Neural cell (in vitro differentiated cells): ENCODE measurements at regions not wholly inside any gene's neighbourhood (a gene's known extent, or its start where the extent isn't known, plus 50 kb on each side); places are given as distances from the start of the nearest gene placed in this dataset.

Experiments
- H2AFZ ChIP-seq: fragments of 200-600, 300-800 bp; sonication (generic), shearing (Covaris generic); 2 replicates; pipeline ENCODE4 v1.6.0; 2014; ENCODE audit warnings: low read depth, mild to moderate bottlenecking, antibody characterized with exemption, low read length, moderate library complexity
- H3F3A ChIP-seq: fragments of 200-600 bp; shearing (Covaris generic); 2 replicates; pipeline ENCODE4 v1.6.1; 2016; ENCODE audit warnings: mild to moderate bottlenecking, moderate library complexity, mixed read lengths, antibody characterized with exemption, low read length; ENCODE audit not compliant: insufficient read depth, poor library complexity, severe bottlenecking
- H3K27ac ChIP-seq: fragments of 200-600, 300-800 bp; sonication (generic), shearing (Covaris generic); 2 replicates; pipeline ENCODE4 v1.5.1; 2014; ENCODE audit warnings: mild to moderate bottlenecking, low read length, moderate library complexity
- H3K27me3 ChIP-seq: fragments of 300-800, 200-600 bp; sonication (generic), shearing (Covaris generic); 2 replicates; pipeline ENCODE4 v1.6.0; 2014; ENCODE audit warnings: mild to moderate bottlenecking, low read depth, low read length, moderate library complexity; ENCODE audit not compliant: insufficient read depth
- H3K36me3 ChIP-seq: fragments of 300-800, 200-600 bp; sonication (generic), shearing (Covaris generic); 2 replicates; pipeline ENCODE4 v1.5.1; 2014; ENCODE audit warnings: mild to moderate bottlenecking, antibody characterized with exemption, low read length, moderate library complexity; ENCODE audit not compliant: insufficient read depth
- H3K4me2 ChIP-seq: fragments of 300-800, 200-600 bp; sonication (generic), shearing (Covaris generic); 2 replicates; pipeline ENCODE4 v1.6.0; 2014; ENCODE audit warnings: mild to moderate bottlenecking, low read length
- H3K4me3 ChIP-seq: fragments of 300-800, 200-600 bp; sonication (generic), shearing (Covaris generic); 2 replicates; pipeline ENCODE4 v1.5.1; 2014; ENCODE audit warnings: mild to moderate bottlenecking, low read length, moderate library complexity
- H3K79me2 ChIP-seq: fragments of 200-600 bp; shearing (Covaris generic); replicated peaks from 2 replicates; pipeline ENCODE4 v1.6.0; 2014; ENCODE audit warnings: mild to moderate bottlenecking, low read length, moderate library complexity; ENCODE audit not compliant: insufficient read depth
- H3K9ac ChIP-seq: fragments of 300-800, 200-600 bp; sonication (generic), shearing (Covaris generic); 2 replicates; pipeline ENCODE4 v1.6.1; 2016; ENCODE audit warnings: mild to moderate bottlenecking, low read length, mixed read lengths
- H3K9me2 ChIP-seq: fragments of 200-600 bp; shearing (Covaris generic); 2 replicates; pipeline ENCODE4 v1.6.1; 2016; ENCODE audit warnings: mild to moderate bottlenecking, low read length, mixed read lengths; ENCODE audit not compliant: insufficient read depth
- H3K9me3 ChIP-seq: fragments of 200-600, 300-800 bp; sonication (generic), shearing (Covaris generic); 2 replicates; pipeline ENCODE4 v1.6.1; 2016; ENCODE audit warnings: mild to moderate bottlenecking, mixed run types, low read length, moderate library complexity, mixed read lengths
- H4K20me1 ChIP-seq: fragments of 200-600 bp; shearing (Covaris generic); 2 replicates; pipeline ENCODE4 v1.6.1; 2016; ENCODE audit warnings: mild to moderate bottlenecking, mixed run types; ENCODE audit not compliant: insufficient read depth
- EP300 ChIP-seq: fragments of 450-650 bp; conservative IDR thresholded peaks from 2 replicates; pipeline ENCODE4 v1.6.1; 2014; ENCODE audit warnings: antibody characterized with exemption, mild to moderate bottlenecking, moderate library complexity; ENCODE audit not compliant: poor library complexity, severe bottlenecking
- EZH2 ChIP-seq: fragments of 200-600, 300-800 bp; shearing (Covaris generic), sonication (generic); IDR thresholded peaks from 2 replicates; pipeline ENCODE4 v1.6.1; 2014; ENCODE audit warnings: antibody characterized with exemption, low read length, borderline replicate concordance, mild to moderate bottlenecking; ENCODE audit not compliant: insufficient read depth, poor library complexity, severe bottlenecking
- MXI1 ChIP-seq: fragments of 450-650 bp; conservative IDR thresholded peaks from 2 replicates; pipeline ENCODE4 v1.6.1; 2014; ENCODE audit warnings: antibody characterized with exemption, mild to moderate bottlenecking; ENCODE audit not compliant: poor library complexity, severe bottlenecking
- POLR2AphosphoS5 ChIP-seq: IDR thresholded peaks from 2 replicates; pipeline ENCODE4 v1.6.1; 2012
- RAD21 ChIP-seq: fragments of 450-650 bp; conservative IDR thresholded peaks from 2 replicates; pipeline ENCODE4 v1.6.1; 2014; ENCODE audit warnings: antibody characterized with exemption, mild to moderate bottlenecking, moderate library complexity
- SMC3 ChIP-seq: fragments of 450-650 bp; conservative IDR thresholded peaks from 2 replicates; pipeline ENCODE4 v1.6.1; 2014; ENCODE audit warnings: antibody characterized with exemption, mild to moderate bottlenecking, moderate library complexity; ENCODE audit not compliant: poor library complexity
- TAF1 ChIP-seq: IDR thresholded peaks from 2 replicates; pipeline ENCODE4 v1.6.1; 2012; ENCODE audit warnings: low read depth
- TF ChIP-seq, protein P1 (sequence below): IDR thresholded peaks from 2 replicates; pipeline ENCODE4 v1.6.1; 2012; ENCODE audit warnings: borderline replicate concordance
- TF ChIP-seq, protein P2 (sequence below): fragments of 450-650 bp; IDR thresholded peaks from 2 replicates; pipeline ENCODE4 v1.5.1; 2014; ENCODE audit warnings: antibody characterized with exemption, mild to moderate bottlenecking, moderate library complexity; ENCODE audit not compliant: poor library complexity, severe bottlenecking

DNA sequence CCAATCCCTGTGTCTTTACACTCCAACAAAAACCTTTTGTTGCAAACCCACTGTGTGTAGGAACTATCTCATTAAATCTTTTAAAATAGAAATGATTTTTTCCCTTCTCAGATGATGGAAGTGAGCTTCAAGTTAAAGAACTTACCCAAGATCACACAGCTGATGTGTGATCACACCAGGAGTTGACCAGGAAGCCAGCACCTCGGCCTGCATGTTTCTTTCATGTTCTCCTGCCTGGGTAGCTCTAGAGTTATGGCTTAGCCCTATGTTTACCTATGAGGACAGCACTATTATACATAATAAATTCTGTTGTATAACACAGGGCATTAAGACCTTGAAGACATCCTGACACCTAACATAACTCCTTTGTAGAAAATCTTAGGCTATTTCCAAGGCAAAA lies 132.1 kb upstream of the KLHL25 start:
- Histone ChIP-seq H3K9me2 (no peaks in the 10 kb centered on the region), H3K9me3 (no peaks in the 10 kb centered on the region), H3K4me2 (no peak overlapping the region), H3K27me3 (no peaks in the 10 kb centered on the region), H3K27ac (no peak overlapping the region), H3F3A (no peaks in the 10 kb centered on the region), H3K79me2 (no peaks in the 10 kb centered on the region), H3K9ac (no peak overlapping the region), H3K4me3 (no peak overlapping the region), H4K20me1 (no peaks in the 10 kb centered on the region), H3K36me3 (no peaks in the 10 kb centered on the region), H2AFZ (no peak overlapping the region)
- TF ChIP-seq POLR2AphosphoS5, result no peak
- TF ChIP-seq RAD21, result no peak
- TF ChIP-seq, protein P1, sequence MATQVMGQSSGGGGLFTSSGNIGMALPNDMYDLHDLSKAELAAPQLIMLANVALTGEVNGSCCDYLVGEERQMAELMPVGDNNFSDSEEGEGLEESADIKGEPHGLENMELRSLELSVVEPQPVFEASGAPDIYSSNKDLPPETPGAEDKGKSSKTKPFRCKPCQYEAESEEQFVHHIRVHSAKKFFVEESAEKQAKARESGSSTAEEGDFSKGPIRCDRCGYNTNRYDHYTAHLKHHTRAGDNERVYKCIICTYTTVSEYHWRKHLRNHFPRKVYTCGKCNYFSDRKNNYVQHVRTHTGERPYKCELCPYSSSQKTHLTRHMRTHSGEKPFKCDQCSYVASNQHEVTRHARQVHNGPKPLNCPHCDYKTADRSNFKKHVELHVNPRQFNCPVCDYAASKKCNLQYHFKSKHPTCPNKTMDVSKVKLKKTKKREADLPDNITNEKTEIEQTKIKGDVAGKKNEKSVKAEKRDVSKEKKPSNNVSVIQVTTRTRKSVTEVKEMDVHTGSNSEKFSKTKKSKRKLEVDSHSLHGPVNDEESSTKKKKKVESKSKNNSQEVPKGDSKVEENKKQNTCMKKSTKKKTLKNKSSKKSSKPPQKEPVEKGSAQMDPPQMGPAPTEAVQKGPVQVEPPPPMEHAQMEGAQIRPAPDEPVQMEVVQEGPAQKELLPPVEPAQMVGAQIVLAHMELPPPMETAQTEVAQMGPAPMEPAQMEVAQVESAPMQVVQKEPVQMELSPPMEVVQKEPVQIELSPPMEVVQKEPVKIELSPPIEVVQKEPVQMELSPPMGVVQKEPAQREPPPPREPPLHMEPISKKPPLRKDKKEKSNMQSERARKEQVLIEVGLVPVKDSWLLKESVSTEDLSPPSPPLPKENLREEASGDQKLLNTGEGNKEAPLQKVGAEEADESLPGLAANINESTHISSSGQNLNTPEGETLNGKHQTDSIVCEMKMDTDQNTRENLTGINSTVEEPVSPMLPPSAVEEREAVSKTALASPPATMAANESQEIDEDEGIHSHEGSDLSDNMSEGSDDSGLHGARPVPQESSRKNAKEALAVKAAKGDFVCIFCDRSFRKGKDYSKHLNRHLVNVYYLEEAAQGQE, result no peak
- TF ChIP-seq TAF1, result no peak
- no peak for TF ChIP-seq SMC3
- TF ChIP-seq EZH2, result no peak
- no peak for TF ChIP-seq MXI1
- TF ChIP-seq, protein P2, sequence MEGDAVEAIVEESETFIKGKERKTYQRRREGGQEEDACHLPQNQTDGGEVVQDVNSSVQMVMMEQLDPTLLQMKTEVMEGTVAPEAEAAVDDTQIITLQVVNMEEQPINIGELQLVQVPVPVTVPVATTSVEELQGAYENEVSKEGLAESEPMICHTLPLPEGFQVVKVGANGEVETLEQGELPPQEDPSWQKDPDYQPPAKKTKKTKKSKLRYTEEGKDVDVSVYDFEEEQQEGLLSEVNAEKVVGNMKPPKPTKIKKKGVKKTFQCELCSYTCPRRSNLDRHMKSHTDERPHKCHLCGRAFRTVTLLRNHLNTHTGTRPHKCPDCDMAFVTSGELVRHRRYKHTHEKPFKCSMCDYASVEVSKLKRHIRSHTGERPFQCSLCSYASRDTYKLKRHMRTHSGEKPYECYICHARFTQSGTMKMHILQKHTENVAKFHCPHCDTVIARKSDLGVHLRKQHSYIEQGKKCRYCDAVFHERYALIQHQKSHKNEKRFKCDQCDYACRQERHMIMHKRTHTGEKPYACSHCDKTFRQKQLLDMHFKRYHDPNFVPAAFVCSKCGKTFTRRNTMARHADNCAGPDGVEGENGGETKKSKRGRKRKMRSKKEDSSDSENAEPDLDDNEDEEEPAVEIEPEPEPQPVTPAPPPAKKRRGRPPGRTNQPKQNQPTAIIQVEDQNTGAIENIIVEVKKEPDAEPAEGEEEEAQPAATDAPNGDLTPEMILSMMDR, result no peak
- TF ChIP-seq EP300, result no peak

DNA sequence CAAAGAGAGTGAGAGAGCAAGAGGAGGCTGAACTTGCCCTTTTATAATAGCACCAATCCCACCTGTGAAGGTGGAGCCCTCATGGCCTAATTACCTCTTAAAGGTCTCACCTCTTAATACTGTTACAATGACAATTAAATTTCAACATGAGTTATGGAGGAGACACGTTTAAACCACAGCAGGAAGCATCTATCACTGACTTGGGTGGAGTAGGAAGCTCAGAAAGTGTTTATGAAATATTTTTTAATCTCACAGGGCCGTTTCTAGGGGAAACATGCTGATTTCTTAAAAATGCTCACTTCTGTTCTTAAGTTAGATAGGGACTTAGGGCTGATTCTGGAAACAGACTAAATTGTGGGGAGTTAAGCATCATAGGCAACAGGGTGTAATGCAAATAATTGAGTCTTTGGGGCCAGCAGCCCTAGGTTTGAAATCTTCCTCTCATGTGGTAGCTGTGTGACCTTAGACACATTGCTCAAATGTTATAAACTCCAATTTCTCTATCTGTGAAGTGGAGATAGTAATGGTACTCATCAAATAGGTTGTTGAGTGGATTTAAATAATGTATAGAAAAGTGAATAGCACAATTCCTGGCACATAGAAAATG lies 133.3 kb upstream of the KLHL25 start:
- no peaks in the 10 kb centered on the region for H3K36me3 ChIP-seq
- TF ChIP-seq TAF1, result no peak
- TF ChIP-seq POLR2AphosphoS5, result no peak
- no peak for TF ChIP-seq MXI1
- TF ChIP-seq, protein P2, result no peak
- no peak for TF ChIP-seq SMC3
- TF ChIP-seq, protein P1, result no peak
- TF ChIP-seq EP300, result no peak
- no peak for TF ChIP-seq EZH2
- no peak for TF ChIP-seq RAD21
- H4K20me1 ChIP-seq, result no peaks in the 10 kb centered on the region
- H3K9ac ChIP-seq, result no peak overlapping the region
- H3K27me3 ChIP-seq, result no peaks in the 10 kb centered on the region
- no peak overlapping the region for H3K4me3 ChIP-seq
- no peaks in the 10 kb centered on the region for H3K9me3 ChIP-seq
- no peak overlapping the region for H3K4me2 ChIP-seq
- no peaks in the 10 kb centered on the region for H3K9me2 ChIP-seq
- H3F3A ChIP-seq, result no peaks in the 10 kb centered on the region
- no peak overlapping the region for H2AFZ ChIP-seq
- H3K27ac ChIP-seq, result no peak overlapping the region
- no peaks in the 10 kb centered on the region for H3K79me2 ChIP-seq
